HEK293T (cell line): ENCODE measurements at regions not wholly inside any gene's neighbourhood (a gene's known extent, or its start where the extent isn't known, plus 50 kb on each side); places are given as distances from the start of the nearest gene placed in this dataset.

Experiments used
- CTCF ChIA-PET: fragments of 350-600 bp; formaldehyde crosslinking; extraction: SDS; loops from one replicate; lab custom pipeline; 2021; ENCODE audit warnings: antibody characterized with exemption, inconsistent platforms; lab: Yijun Ruan, JAX
- POLR2A ChIA-PET: fragments of 350-600 bp; formaldehyde crosslinking; extraction: SDS; loops from one replicate; lab custom pipeline; 2020; ENCODE audit warnings: antibody characterized with exemption, inconsistent platforms; lab: Yijun Ruan, JAX
- DNase-seq: peaks from one replicate; pipeline ENCODE4 v3.0.0; 2012; ENCODE audit warnings: mixed read lengths; ENCODE audit errors: extremely low spot score
- ARNT ChIP-seq: fragments of 450-650 bp; IDR thresholded peaks from 2 replicates; pipeline ENCODE4 v1.6.1; 2017; ENCODE audit warnings: mild to moderate bottlenecking
- BHLHE40 ChIP-seq: fragments of 450-650 bp; IDR thresholded peaks from 2 replicates; pipeline ENCODE4 v1.6.1; 2016; ENCODE audit warnings: mild to moderate bottlenecking, moderate library complexity, borderline replicate concordance
- CTBP1 ChIP-seq: fragments of 450-650 bp; IDR thresholded peaks from 2 replicates; pipeline ENCODE4 v1.6.1; 2016; ENCODE audit warnings: borderline replicate concordance
- ELF4 ChIP-seq: fragments of 450-650 bp; IDR thresholded peaks from 2 replicates; pipeline ENCODE4 v1.6.1; 2017; ENCODE audit warnings: antibody characterized with exemption
- FOXA1 ChIP-seq: fragments of 450-650 bp; IDR thresholded peaks from 2 replicates; pipeline ENCODE4 v1.6.1; 2016; ENCODE audit warnings: mild to moderate bottlenecking
- FOXK2 ChIP-seq: fragments of 450-650 bp; IDR thresholded peaks from 2 replicates; pipeline ENCODE4 v1.6.1; 2016; ENCODE audit warnings: mild to moderate bottlenecking
- FOXM1 ChIP-seq: fragments of 450-650 bp; IDR thresholded peaks from 2 replicates; pipeline ENCODE4 v1.6.1; 2017; ENCODE audit warnings: mild to moderate bottlenecking, borderline replicate concordance
- HDGF ChIP-seq: fragments of 450-650 bp; IDR thresholded peaks from 2 replicates; pipeline ENCODE4 v1.6.1; 2017; ENCODE audit warnings: antibody characterized with exemption, borderline replicate concordance
- L3MBTL2 ChIP-seq: fragments of 450-650 bp; conservative IDR thresholded peaks from 2 replicates; pipeline ENCODE4 v1.6.1; 2016; ENCODE audit warnings: mild to moderate bottlenecking
- LEF1 ChIP-seq: fragments of 450-650 bp; IDR thresholded peaks from 2 replicates; pipeline ENCODE4 v1.6.1; 2017; ENCODE audit warnings: mild to moderate bottlenecking, borderline replicate concordance
- NFRKB ChIP-seq: fragments of 450-650 bp; IDR thresholded peaks from 2 replicates; pipeline ENCODE4 v1.6.1; 2016; ENCODE audit warnings: mild to moderate bottlenecking, moderate library complexity
- PKNOX1 ChIP-seq: fragments of 450-650 bp; IDR thresholded peaks from 2 replicates; pipeline ENCODE4 v1.6.1; 2016
- SP1 ChIP-seq: fragments of 450-650 bp; IDR thresholded peaks from 2 replicates; pipeline ENCODE4 v1.6.1; 2017
- SUZ12 ChIP-seq: fragments of 450-650 bp; IDR thresholded peaks from 2 replicates; pipeline ENCODE4 v1.6.1; 2016; ENCODE audit warnings: mild to moderate bottlenecking
- TARDBP ChIP-seq: fragments of 450-650 bp; IDR thresholded peaks from 2 replicates; pipeline ENCODE4 v1.6.1; 2016
- ZNF384 ChIP-seq: fragments of 450-650 bp; IDR thresholded peaks from 2 replicates; pipeline ENCODE4 v1.6.1; 2016

- CTCF ChIA-PET, result no interaction called here
- POLR2A ChIA-PET, result no interaction called here
- DNase-seq, result no peak
- no peak for TF ChIP-seq ELF4
- TF ChIP-seq HDGF, result no peak
- no peak for TF ChIP-seq FOXM1
- TF ChIP-seq L3MBTL2, result no peak
- no peak for TF ChIP-seq SP1
- TF ChIP-seq NFRKB, result no peak
- no peak for TF ChIP-seq FOXK2
- TF ChIP-seq SUZ12, result no peak
- TF ChIP-seq ZNF384, result no peak
- no peak for TF ChIP-seq FOXA1
- TF ChIP-seq TARDBP, result no peak
- no peak for TF ChIP-seq LEF1
- no peak for TF ChIP-seq PKNOX1
- TF ChIP-seq ARNT, result no peak
- TF ChIP-seq CTBP1, result no peak
- no peak for TF ChIP-seq BHLHE40
Measured at GRCh38 chr15:48049736-48050135, 71.1 kb upstream of the SLC24A5 start.

GRCh38 chr15:48052946-48053345 is 67.8 kb upstream of the SLC24A5 start:
- no peak for TF ChIP-seq HDGF
- no peak for TF ChIP-seq CTBP1
- TF ChIP-seq SUZ12, result no peak
- TF ChIP-seq ELF4, result no peak
- no peak for TF ChIP-seq BHLHE40
- no peak for TF ChIP-seq LEF1
- no peak for TF ChIP-seq L3MBTL2
- TF ChIP-seq NFRKB, result no peak
- TF ChIP-seq TARDBP, result no peak
- TF ChIP-seq ZNF384, result no peak
- TF ChIP-seq FOXA1, result no peak
- TF ChIP-seq FOXK2, result no peak
- TF ChIP-seq FOXM1, result no peak
- no peak for TF ChIP-seq ARNT
- no peak for TF ChIP-seq PKNOX1
- no peak for TF ChIP-seq SP1
- CTCF ChIA-PET, result no interaction called here
- POLR2A ChIA-PET, result no interaction called here
- DNase-seq, result no peak

DNA sequence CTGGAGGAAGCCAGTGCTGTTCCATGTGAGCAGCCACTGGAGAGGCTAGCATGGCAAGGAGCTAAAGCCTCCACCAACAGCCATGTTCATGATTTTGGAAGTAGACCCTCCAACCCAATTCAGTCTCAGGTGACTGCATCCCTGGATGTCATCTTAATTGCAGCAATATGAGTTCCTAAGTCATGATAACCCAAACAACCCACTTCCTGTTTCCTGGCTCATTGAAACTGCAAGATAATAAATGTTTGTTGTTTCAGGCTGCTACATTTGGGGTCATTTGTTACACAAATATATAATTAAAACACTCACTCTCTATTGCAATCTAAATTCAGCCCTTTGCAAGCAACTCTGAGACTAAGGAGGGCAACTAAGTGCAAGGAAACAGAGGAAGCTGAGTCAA is 62.4 kb upstream of the SLC24A5 start:
- TF ChIP-seq L3MBTL2 (no peak), HDGF (no peak), FOXA1 (no peak), PKNOX1 (no peak), ELF4 (no peak), BHLHE40 (no peak), SUZ12 (no peak)
- ChIA-PET POLR2A (no interaction called here), CTCF (no interaction called here)
- DNase-seq, result no peak

DNA sequence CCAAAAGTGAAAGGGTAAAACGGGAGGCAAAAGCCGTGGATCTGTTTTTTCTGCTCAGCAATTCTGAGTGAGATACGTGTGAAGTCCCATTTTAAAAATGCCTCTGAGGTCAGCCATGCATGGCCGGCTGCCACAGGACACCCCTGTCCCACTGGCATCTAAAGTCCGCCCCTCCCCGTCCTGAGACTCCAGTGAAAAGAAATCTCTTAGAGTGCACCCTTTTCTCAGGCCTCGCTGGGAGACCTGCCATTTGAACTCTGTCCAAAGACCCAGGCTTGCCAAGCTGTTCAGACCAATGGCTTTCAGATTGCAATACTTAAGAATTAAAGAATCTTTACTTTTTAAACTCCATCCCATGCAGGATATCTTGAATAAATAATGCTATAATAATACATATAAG is 61.0 kb upstream of the SLC24A5 start:
- TF ChIP-seq FOXA1 (no peak), NFRKB (no peak), HDGF (no peak), PKNOX1 (no peak), SUZ12 (no peak), FOXM1 (no peak), ARNT (no peak), TARDBP (no peak), LEF1 (no peak), L3MBTL2 (no peak), FOXK2 (no peak), ELF4 (no peak), ZNF384 (no peak), CTBP1 (no peak)
- ChIA-PET POLR2A (no interaction called here), CTCF (no interaction called here)
- DNase-seq, result no peak

DNA sequence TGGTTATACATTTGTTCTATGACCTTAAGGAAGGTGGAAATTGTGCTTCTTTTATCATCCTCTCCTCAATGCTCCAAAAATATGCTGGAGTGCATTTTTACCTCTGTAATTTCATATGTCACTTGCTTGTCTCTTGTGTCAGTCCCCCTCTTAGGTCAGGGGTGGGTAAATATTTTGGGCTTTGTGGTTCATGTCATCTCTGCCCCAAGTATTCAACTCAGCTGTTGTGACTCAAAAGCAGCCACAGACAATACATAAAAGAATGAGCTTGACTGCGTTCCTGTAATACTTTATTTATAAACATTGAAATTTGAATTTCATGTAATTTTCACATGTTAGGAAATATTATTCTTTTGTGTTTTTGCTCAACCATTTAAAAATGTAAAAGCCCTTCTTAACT is 60.4 kb upstream of the SLC24A5 start:
- ChIA-PET POLR2A (interaction anchor here (0.8 kb wide), 1 partner anchor 13 kb away, joined by 3 read pairs; no protein-coding TSS in a partner anchor), CTCF (interaction anchor here (0.6 kb wide), 1 partner anchor 35 kb away, joined by 3 read pairs; no protein-coding TSS in a partner anchor)
- DNase-seq, result no peak
- no peak for TF ChIP-seq SP1
- no peak for TF ChIP-seq FOXK2
- no peak for TF ChIP-seq CTBP1
- TF ChIP-seq FOXA1, result no peak
- no peak for TF ChIP-seq TARDBP
- TF ChIP-seq ZNF384, result no peak
- no peak for TF ChIP-seq ELF4
- TF ChIP-seq BHLHE40, result no peak
- no peak for TF ChIP-seq FOXM1

DNA sequence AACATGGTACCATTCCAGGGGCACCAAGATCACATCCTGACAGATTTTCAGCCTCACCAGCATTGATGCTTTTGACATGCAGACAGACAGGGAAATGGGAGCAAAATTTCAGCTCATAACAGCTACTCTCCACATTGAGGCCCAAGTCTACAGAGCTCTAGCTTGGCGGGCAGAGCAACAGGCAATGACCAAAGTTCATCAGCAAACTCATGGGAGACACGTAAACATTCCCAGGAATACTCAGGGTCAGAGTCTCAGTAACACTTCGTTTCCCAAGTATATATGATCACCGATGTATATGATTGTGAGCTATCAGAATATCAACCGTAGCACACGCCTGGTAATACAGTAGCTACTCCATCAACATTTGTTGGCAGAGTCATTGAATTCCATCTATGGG is 59.2 kb upstream of the SLC24A5 start:
- POLR2A ChIA-PET, result no interaction called here
- CTCF ChIA-PET, result no interaction called here

More for the DNA sequence above, 59.2 kb upstream of the SLC24A5 start:
- DNase-seq, result no peak
- no peak for TF ChIP-seq FOXM1
- TF ChIP-seq FOXK2, result no peak
- no peak for TF ChIP-seq NFRKB
- TF ChIP-seq BHLHE40, result no peak
- no peak for TF ChIP-seq L3MBTL2
- no peak for TF ChIP-seq SUZ12
- no peak for TF ChIP-seq PKNOX1
- TF ChIP-seq CTBP1, result no peak
- no peak for TF ChIP-seq HDGF
- no peak for TF ChIP-seq ARNT
- no peak for TF ChIP-seq TARDBP
- no peak for TF ChIP-seq FOXA1
- no peak for TF ChIP-seq ZNF384
- TF ChIP-seq LEF1, result no peak
- TF ChIP-seq SP1, result no peak
- TF ChIP-seq ELF4, result no peak
